ENCODE measurements at regions not wholly inside any gene's neighbourhood (a gene's known extent, or its start where the extent isn't known, plus 50 kb on each side); places are given as distances from the start of the nearest gene placed in this dataset.

DNA sequence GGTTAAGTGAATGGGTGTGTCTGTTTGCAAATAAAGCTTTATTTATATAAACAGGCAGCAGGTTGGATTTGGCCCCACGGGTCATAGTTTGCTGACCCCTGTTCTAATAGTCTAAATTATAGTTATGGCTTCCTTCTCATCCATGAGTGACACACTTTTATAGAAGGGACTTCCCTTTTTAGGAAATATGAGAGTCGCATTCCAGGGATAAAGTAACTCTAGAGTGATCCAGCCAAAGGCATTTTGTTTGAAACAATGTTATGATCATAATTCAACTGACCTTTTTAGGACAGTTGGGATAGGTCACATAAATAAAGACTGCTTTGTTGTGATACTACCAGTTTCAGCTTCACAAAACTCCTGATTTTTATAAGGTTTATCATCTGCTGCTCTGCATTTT lies 87.9 kb downstream of the ALX1 start:
- H3K9ac ChIP-seq (ENCODE audit: insufficient read depth in 1 of 2, low read depth in 2 of 2, low read length in 2 of 2) = no peak overlapping the region
- H3K27me3 ChIP-seq (ENCODE audit: control insufficient read depth in 2 of 2, insufficient read depth in 2 of 2, low read length in 2 of 2) = no peaks in the 10 kb centered on the region
- H4K20me1 ChIP-seq (replicated peaks; ENCODE audit: control insufficient read depth, insufficient read depth, low read length) = no peaks in the 10 kb centered on the region
- no peak overlapping the region for H3K4me2 ChIP-seq (ENCODE audit: insufficient read depth, low read length)
- 3% methylated on average over 2 of the region's 2 CpGs for whole genome bisulfite sequencing (ENCODE audit: insufficient coverage, low coverage, missing lambda C conversion rate)
- H3K79me2 ChIP-seq (ENCODE audit: control insufficient read depth, insufficient read depth, low read length) = no peaks in the 10 kb centered on the region
- no peak for DNase-seq (ENCODE audit: extremely low read depth in 1 of 4, low spot score in 3 of 4)
- H2AFZ ChIP-seq (ENCODE audit: low read depth, low read length) = no peak overlapping the region
- no peak for FAIRE-seq
- BruUV-seq (replicated peaks) = no TSS peak
- CTCF ChIA-PET (ENCODE audit: low intra/inter-chr PET ratio) = no interaction called here
- ATAC-seq = no peak
- H3K27ac ChIP-seq (ENCODE audit: extremely low read depth, low read depth, low read length) = no peak overlapping the region
- POLR2A ChIA-PET = no interaction called here
- H3K4me3 ChIP-seq = no peak overlapping the region
- in situ Hi-C loops (cut with MboI) = no loop called here
- no peaks in the 10 kb centered on the region for H3K36me3 ChIP-seq (ENCODE audit: control insufficient read depth, insufficient read depth, low read length)
- H3K4me1 ChIP-seq (replicated peaks in 1 of 2; ENCODE audit: control insufficient read depth in 2 of 2, insufficient read depth in 2 of 2, low read length in 2 of 2) = no peaks in the 10 kb centered on the region
- H3K9me1 ChIP-seq (ENCODE audit: control insufficient read depth, insufficient read depth, low read length) = no peaks in the 10 kb centered on the region
- no peaks in the 10 kb centered on the region for H3K9me3 ChIP-seq (replicated peaks; ENCODE audit: control insufficient read depth, insufficient read depth, low read depth, low read length)
- intact Hi-C loops (cut with micrococcal nuclease) = no loop called here
- no peak for TF ChIP-seq ZNF695 (CRISPR knock-in tag; IDR thresholded peaks at IDR 0.05)
- no peak for TF ChIP-seq ASH1L (IDR thresholded peaks at IDR 0.05; ENCODE audit: borderline replicate concordance, low read depth, partially characterized antibody)
- no peak for TF ChIP-seq CEBPG (CRISPR knock-in tag; IDR thresholded peaks at IDR 0.05)
- TF ChIP-seq CEBPG (tag; conservative IDR thresholded peaks at IDR 0.05 in 1 of 2, IDR thresholded peaks at IDR 0.05 in 1 of 2) = no peak
- TF ChIP-seq ZNF133 (CRISPR knock-in tag; IDR thresholded peaks at IDR 0.05) = no peak
- no peak for TF ChIP-seq NR2F6 (CRISPR knock-in tag; IDR thresholded peaks at IDR 0.05)
- TF ChIP-seq ZNF165 (CRISPR knock-in tag; IDR thresholded peaks at IDR 0.05; ENCODE audit: borderline replicate concordance) = no peak
- TF ChIP-seq SIX5 (IDR thresholded peaks at IDR 0.05; ENCODE audit: borderline replicate concordance in 1 of 2, insufficient read depth in 1 of 2, low read depth in 1 of 2, low read length in 2 of 2) = no peak
- TF ChIP-seq, protein P1, sequence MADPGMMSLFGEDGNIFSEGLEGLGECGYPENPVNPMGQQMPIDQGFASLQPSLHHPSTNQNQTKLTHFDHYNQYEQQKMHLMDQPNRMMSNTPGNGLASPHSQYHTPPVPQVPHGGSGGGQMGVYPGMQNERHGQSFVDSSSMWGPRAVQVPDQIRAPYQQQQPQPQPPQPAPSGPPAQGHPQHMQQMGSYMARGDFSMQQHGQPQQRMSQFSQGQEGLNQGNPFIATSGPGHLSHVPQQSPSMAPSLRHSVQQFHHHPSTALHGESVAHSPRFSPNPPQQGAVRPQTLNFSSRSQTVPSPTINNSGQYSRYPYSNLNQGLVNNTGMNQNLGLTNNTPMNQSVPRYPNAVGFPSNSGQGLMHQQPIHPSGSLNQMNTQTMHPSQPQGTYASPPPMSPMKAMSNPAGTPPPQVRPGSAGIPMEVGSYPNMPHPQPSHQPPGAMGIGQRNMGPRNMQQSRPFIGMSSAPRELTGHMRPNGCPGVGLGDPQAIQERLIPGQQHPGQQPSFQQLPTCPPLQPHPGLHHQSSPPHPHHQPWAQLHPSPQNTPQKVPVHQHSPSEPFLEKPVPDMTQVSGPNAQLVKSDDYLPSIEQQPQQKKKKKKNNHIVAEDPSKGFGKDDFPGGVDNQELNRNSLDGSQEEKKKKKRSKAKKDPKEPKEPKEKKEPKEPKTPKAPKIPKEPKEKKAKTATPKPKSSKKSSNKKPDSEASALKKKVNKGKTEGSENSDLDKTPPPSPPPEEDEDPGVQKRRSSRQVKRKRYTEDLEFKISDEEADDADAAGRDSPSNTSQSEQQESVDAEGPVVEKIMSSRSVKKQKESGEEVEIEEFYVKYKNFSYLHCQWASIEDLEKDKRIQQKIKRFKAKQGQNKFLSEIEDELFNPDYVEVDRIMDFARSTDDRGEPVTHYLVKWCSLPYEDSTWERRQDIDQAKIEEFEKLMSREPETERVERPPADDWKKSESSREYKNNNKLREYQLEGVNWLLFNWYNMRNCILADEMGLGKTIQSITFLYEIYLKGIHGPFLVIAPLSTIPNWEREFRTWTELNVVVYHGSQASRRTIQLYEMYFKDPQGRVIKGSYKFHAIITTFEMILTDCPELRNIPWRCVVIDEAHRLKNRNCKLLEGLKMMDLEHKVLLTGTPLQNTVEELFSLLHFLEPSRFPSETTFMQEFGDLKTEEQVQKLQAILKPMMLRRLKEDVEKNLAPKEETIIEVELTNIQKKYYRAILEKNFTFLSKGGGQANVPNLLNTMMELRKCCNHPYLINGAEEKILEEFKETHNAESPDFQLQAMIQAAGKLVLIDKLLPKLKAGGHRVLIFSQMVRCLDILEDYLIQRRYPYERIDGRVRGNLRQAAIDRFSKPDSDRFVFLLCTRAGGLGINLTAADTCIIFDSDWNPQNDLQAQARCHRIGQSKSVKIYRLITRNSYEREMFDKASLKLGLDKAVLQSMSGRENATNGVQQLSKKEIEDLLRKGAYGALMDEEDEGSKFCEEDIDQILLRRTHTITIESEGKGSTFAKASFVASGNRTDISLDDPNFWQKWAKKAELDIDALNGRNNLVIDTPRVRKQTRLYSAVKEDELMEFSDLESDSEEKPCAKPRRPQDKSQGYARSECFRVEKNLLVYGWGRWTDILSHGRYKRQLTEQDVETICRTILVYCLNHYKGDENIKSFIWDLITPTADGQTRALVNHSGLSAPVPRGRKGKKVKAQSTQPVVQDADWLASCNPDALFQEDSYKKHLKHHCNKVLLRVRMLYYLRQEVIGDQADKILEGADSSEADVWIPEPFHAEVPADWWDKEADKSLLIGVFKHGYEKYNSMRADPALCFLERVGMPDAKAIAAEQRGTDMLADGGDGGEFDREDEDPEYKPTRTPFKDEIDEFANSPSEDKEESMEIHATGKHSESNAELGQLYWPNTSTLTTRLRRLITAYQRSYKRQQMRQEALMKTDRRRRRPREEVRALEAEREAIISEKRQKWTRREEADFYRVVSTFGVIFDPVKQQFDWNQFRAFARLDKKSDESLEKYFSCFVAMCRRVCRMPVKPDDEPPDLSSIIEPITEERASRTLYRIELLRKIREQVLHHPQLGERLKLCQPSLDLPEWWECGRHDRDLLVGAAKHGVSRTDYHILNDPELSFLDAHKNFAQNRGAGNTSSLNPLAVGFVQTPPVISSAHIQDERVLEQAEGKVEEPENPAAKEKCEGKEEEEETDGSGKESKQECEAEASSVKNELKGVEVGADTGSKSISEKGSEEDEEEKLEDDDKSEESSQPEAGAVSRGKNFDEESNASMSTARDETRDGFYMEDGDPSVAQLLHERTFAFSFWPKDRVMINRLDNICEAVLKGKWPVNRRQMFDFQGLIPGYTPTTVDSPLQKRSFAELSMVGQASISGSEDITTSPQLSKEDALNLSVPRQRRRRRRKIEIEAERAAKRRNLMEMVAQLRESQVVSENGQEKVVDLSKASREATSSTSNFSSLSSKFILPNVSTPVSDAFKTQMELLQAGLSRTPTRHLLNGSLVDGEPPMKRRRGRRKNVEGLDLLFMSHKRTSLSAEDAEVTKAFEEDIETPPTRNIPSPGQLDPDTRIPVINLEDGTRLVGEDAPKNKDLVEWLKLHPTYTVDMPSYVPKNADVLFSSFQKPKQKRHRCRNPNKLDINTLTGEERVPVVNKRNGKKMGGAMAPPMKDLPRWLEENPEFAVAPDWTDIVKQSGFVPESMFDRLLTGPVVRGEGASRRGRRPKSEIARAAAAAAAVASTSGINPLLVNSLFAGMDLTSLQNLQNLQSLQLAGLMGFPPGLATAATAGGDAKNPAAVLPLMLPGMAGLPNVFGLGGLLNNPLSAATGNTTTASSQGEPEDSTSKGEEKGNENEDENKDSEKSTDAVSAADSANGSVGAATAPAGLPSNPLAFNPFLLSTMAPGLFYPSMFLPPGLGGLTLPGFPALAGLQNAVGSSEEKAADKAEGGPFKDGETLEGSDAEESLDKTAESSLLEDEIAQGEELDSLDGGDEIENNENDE (IDR thresholded peaks at IDR 0.05; ENCODE audit: low read depth, low read length) = no peak
- TF ChIP-seq CTCF (IDR thresholded peaks at IDR 0.05 in 2 of 3, conservative IDR thresholded peaks at IDR 0.05 in 1 of 3; ENCODE audit: insufficient read depth in 2 of 3, low read depth in 1 of 3, low read length in 3 of 3) = no peak

Measured in K562 (cell line).